Liver (tissue), 8 donors: ENCODE measurements at regions not wholly inside any gene's neighbourhood (a gene's known extent, or its start where the extent isn't known, plus 50 kb on each side); places are given as distances from the start of the nearest gene placed in this dataset.

ENCODE experiments used
- DNase-seq: peaks from one replicate; pipeline ENCODE4 v3.0.0-alpha.2; 2017; ENCODE audit warnings: low spot score
- H3K27ac ChIP-seq, 2 donors: one replicate each; pipeline ENCODE4 v1.7.0; 2013; ENCODE audit warnings: inconsistent platforms in 2 of 2, low read length in 2 of 2, control low read depth in 1 of 2, low read depth in 1 of 2, mild to moderate bottlenecking in 1 of 2
- H3K27me3 ChIP-seq, 4 donors: one replicate each; pipeline versions ENCODE4 v1.6.1 to v1.7.0; 2013; ENCODE audit warnings: low read length in 3 of 4, inconsistent platforms in 1 of 4, mild to moderate bottlenecking in 1 of 4, moderate library complexity in 1 of 4; ENCODE audit not compliant: control insufficient read depth in 4 of 4, insufficient read depth in 4 of 4
- H3K36me3 ChIP-seq, 4 donors: one replicate each; pipeline versions ENCODE4 v1.6.1 to v1.7.0; 2013; ENCODE audit warnings: low read length in 3 of 4, mild to moderate bottlenecking in 3 of 4, low read depth in 1 of 4, moderate library complexity in 1 of 4; ENCODE audit not compliant: control insufficient read depth in 4 of 4, insufficient read depth in 3 of 4
- H3K4me1 ChIP-seq, 4 donors: one replicate each; pipeline versions ENCODE4 v1.6.1 to v1.7.0; 2013; ENCODE audit warnings: low read length in 3 of 4, mild to moderate bottlenecking in 3 of 4, moderate library complexity in 1 of 4; ENCODE audit not compliant: control insufficient read depth in 4 of 4, insufficient read depth in 4 of 4
- H3K4me3 ChIP-seq, 3 donors: one replicate each; pipeline versions ENCODE4 v1.6.1 to v1.7.0; 2013; ENCODE audit warnings: low read length in 3 of 3, control low read depth in 1 of 3, low read depth in 1 of 3, mild to moderate bottlenecking in 1 of 3
- H3K9ac ChIP-seq, 2 donors: one replicate each; pipeline ENCODE4 v1.7.0; 2013; ENCODE audit warnings: low read length in 2 of 2, mild to moderate bottlenecking in 2 of 2, moderate library complexity in 2 of 2, control low read depth in 1 of 2, low read depth in 1 of 2
- H3K9me3 ChIP-seq, 4 donors: one replicate each; pipeline versions ENCODE4 v1.6.1 to v1.7.0; 2013; ENCODE audit warnings: low read length in 3 of 4; ENCODE audit not compliant: control insufficient read depth in 4 of 4
- CTCF ChIP-seq: fragments of 150-350 bp; IDR thresholded peaks from 2 replicates; pipeline ENCODE4 v1.5.1; 2017; ENCODE audit warnings: improper control_type of control experiment, low read depth, low read length; ENCODE audit not compliant: missing input control
- EGR1 ChIP-seq, 2 donors: IDR thresholded peaks; 2 replicates each; pipeline ENCODE4 v1.6.1; 2016 to 2018; ENCODE audit warnings: antibody characterized with exemption in 2 of 2, low read depth in 2 of 2
- FOXA1 ChIP-seq: IDR thresholded peaks from 2 replicates; pipeline ENCODE4 v1.6.1; 2016; ENCODE audit warnings: antibody characterized with exemption
- FOXA2 ChIP-seq: IDR thresholded peaks from 2 replicates; pipeline ENCODE4 v1.6.1; 2016; ENCODE audit warnings: antibody characterized with exemption
- GABPA ChIP-seq, 2 donors: IDR thresholded peaks in 1 of 2; conservative IDR thresholded peaks in 1 of 2; 2 replicates each; pipeline ENCODE4 v1.6.1; 2016; ENCODE audit warnings: antibody characterized with exemption in 2 of 2, mild to moderate bottlenecking in 1 of 2, moderate library complexity in 1 of 2
- HNF4A ChIP-seq, 2 donors: conservative IDR thresholded peaks; 2 replicates each; pipeline ENCODE4 v1.6.1; 2016; ENCODE audit warnings: antibody characterized with exemption in 2 of 2, mild to moderate bottlenecking in 2 of 2
- JUND ChIP-seq, 2 donors: IDR thresholded peaks; 2 replicates each; pipeline ENCODE4 v1.6.1; 2016; ENCODE audit warnings: antibody characterized with exemption in 2 of 2
- NR2F2 ChIP-seq: IDR thresholded peaks from 2 replicates; pipeline ENCODE4 v1.6.1; 2016; ENCODE audit warnings: antibody characterized with exemption
- RAD21 ChIP-seq, 2 donors: IDR thresholded peaks; 2 replicates each; pipeline ENCODE4 v1.6.1; 2016; ENCODE audit warnings: antibody characterized with exemption in 2 of 2, mild to moderate bottlenecking in 2 of 2
- RXRA ChIP-seq, 2 donors: IDR thresholded peaks; 2 replicates each; pipeline ENCODE4 v1.6.1; 2017 to 2018; ENCODE audit warnings: antibody characterized with exemption in 2 of 2, mild to moderate bottlenecking in 1 of 2
- SP1 ChIP-seq: IDR thresholded peaks from 2 replicates; pipeline ENCODE4 v1.6.1; 2018; ENCODE audit warnings: antibody characterized with exemption, mild to moderate bottlenecking
- TAF1 ChIP-seq: conservative IDR thresholded peaks from 2 replicates; pipeline ENCODE4 v1.6.1; 2016; ENCODE audit warnings: antibody characterized with exemption, mild to moderate bottlenecking
- YY1 ChIP-seq: IDR thresholded peaks from 2 replicates; pipeline ENCODE4 v1.6.1; 2016; ENCODE audit warnings: antibody characterized with exemption, mild to moderate bottlenecking
- WGBS: extraction: QIAGEN DNeasy Blood & Tissue Kit; methylation state at CpG from one replicate; pipeline ENCODE4 v1.1.7; 2013; 5-methylcytosine and 5-hydroxymethylcytosine counted together
- TF ChIP-seq, protein P1 (sequence below): IDR thresholded peaks from 2 replicates; pipeline ENCODE4 v1.6.1; 2016; ENCODE audit warnings: antibody characterized with exemption
- TF ChIP-seq, protein P2 (sequence below): IDR thresholded peaks from 2 replicates; pipeline ENCODE4 v1.6.1; 2016; ENCODE audit warnings: antibody characterized with exemption
- TF ChIP-seq, protein P3 (sequence below): IDR thresholded peaks from 2 replicates; pipeline ENCODE4 v1.6.1; 2016; ENCODE audit warnings: antibody characterized with exemption
- donor health status: healthy.
- donor health status: healthy.
- donor health status: healthy.
- donor health status: healthy.
- donor health status: healthy.

- H3K27me3 ChIP-seq, result no peaks in the 10 kb centered on the region
- no peak for TF ChIP-seq RAD21 (IDR thresholded peaks at IDR 0.05)
- no peak for TF ChIP-seq TAF1
- TF ChIP-seq SP1, result no peak
- no peak for TF ChIP-seq YY1
- TF ChIP-seq, protein P1, sequence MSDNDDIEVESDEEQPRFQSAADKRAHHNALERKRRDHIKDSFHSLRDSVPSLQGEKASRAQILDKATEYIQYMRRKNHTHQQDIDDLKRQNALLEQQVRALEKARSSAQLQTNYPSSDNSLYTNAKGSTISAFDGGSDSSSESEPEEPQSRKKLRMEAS, result no peak
- TF ChIP-seq, protein P2, sequence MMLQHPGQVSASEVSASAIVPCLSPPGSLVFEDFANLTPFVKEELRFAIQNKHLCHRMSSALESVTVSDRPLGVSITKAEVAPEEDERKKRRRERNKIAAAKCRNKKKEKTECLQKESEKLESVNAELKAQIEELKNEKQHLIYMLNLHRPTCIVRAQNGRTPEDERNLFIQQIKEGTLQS, result no peak
- no peak for TF ChIP-seq RXRA (IDR thresholded peaks at IDR 0.05)
- TF ChIP-seq EGR1 (IDR thresholded peaks at IDR 0.05; ENCODE audit: low read depth in 2 of 2), result no peak
- TF ChIP-seq HNF4A (conservative IDR thresholded peaks at IDR 0.05), result no peak
- H3K4me3 ChIP-seq, result no peak overlapping the region
- no peak overlapping the region for H3K27ac ChIP-seq
- H3K9me3 ChIP-seq, result peaks cover 0 to 2% (median 0%) of the 10 kb centered on the region in 4 donors
- H3K9ac ChIP-seq, result no peak overlapping the region
- 32% methylated on average over 4 of the region's 4 CpGs for WGBS
- peaks cover 1 to 16% (median 9%) of the 10 kb centered on the region in 4 donors for H3K4me1 ChIP-seq
- no peaks in the 10 kb centered on the region for H3K36me3 ChIP-seq
- no peak for DNase-seq
Observed at GRCh38 chr10:53071505-53072125, 299.0 kb upstream of the MBL2 start.

GRCh38 chr10:53069013-53069412, 296.4 kb upstream of the MBL2 start:
- no peak overlapping the region for H3K27ac ChIP-seq
- TF ChIP-seq FOXA2 (no peak), JUND (IDR thresholded peaks at IDR 0.05) (no peak), GABPA (IDR thresholded peaks at IDR 0.05 in 1 of 2, conservative IDR thresholded peaks at IDR 0.05 in 1 of 2) (no peak), CTCF (no peak), FOXA1 (no peak), NR2F2 (no peak), EGR1 (IDR thresholded peaks at IDR 0.05; ENCODE audit: low read depth in 2 of 2) (no peak), RXRA (IDR thresholded peaks at IDR 0.05) (no peak)
- TF ChIP-seq, protein P3, sequence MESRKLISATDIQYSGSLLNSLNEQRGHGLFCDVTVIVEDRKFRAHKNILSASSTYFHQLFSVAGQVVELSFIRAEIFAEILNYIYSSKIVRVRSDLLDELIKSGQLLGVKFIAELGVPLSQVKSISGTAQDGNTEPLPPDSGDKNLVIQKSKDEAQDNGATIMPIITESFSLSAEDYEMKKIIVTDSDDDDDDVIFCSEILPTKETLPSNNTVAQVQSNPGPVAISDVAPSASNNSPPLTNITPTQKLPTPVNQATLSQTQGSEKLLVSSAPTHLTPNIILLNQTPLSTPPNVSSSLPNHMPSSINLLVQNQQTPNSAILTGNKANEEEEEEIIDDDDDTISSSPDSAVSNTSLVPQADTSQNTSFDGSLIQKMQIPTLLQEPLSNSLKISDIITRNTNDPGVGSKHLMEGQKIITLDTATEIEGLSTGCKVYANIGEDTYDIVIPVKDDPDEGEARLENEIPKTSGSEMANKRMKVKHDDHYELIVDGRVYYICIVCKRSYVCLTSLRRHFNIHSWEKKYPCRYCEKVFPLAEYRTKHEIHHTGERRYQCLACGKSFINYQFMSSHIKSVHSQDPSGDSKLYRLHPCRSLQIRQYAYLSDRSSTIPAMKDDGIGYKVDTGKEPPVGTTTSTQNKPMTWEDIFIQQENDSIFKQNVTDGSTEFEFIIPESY, result no peak
- TF ChIP-seq, protein P1, result no peak
- no peaks in the 10 kb centered on the region for H3K27me3 ChIP-seq
- no peak overlapping the region for H3K9ac ChIP-seq
- H3K4me1 ChIP-seq, result peaks cover 1 to 16% (median 9%) of the 10 kb centered on the region in 4 donors
- H3K36me3 ChIP-seq, result no peaks in the 10 kb centered on the region
- no peaks in the 10 kb centered on the region for H3K9me3 ChIP-seq
- no peak for DNase-seq
- H3K4me3 ChIP-seq, result no peak overlapping the region
